ENCODE measurements at regions not wholly inside any gene's neighbourhood (a gene's known extent, or its start where the extent isn't known, plus 50 kb on each side); places are given as distances from the start of the nearest gene placed in this dataset.
"Not testable (repeated sequence)": the region's sequence is repeated elsewhere in the genome, so short reads cannot be mapped to it uniquely, and the experiment has no call there.

GRCh38 chr13:74273581-74273980, 139.4 kb upstream of the KLF12 start:
- intact Hi-C loops (cut with DNase I, micrococcal nuclease), result no loop called here
- ATAC-seq, result no peak
- no peak for DNase-seq

- intact Hi-C loops (cut with DNase I, micrococcal nuclease), result no loop called here
- DNase-seq (no peak), ATAC-seq (no peak)
Observed at GRCh38 chr13:74272826-74273225, 138.6 kb upstream of the KLF12 start.

GRCh38 chr13:74270018-74270417, 135.8 kb upstream of the KLF12 start:
- ATAC-seq (no peak), DNase-seq (no peak)
- intact Hi-C loops (cut with DNase I, micrococcal nuclease), result no loop called here

- intact Hi-C loops (cut with DNase I, micrococcal nuclease), result no loop called here
- DNase-seq, result no peak
- ATAC-seq, result no peak
Observed at GRCh38 chr13:74266861-74267260, 132.7 kb upstream of the KLF12 start.

GRCh38 chr13:74266309-74266708, 132.1 kb upstream of the KLF12 start:
- intact Hi-C loops (cut with DNase I, micrococcal nuclease), result no loop called here
- DNase-seq (no peak), ATAC-seq (no peak)

GRCh38 chr13:74264333-74264732, 130.1 kb upstream of the KLF12 start:
- ATAC-seq (no peak), DNase-seq (no peak)
- intact Hi-C loops (cut with DNase I, micrococcal nuclease), result no loop called here

- intact Hi-C loops (cut with DNase I, micrococcal nuclease); DNase-seq; ATAC-seq: not testable (repeated sequence)
Observed at GRCh38 chr13:74260420-74260819, 126.2 kb upstream of the KLF12 start.

- intact Hi-C loops (cut with DNase I, micrococcal nuclease), result no loop called here
- ATAC-seq (no peak), DNase-seq (no peak)
Observed at GRCh38 chr13:74259641-74260040, 125.4 kb upstream of the KLF12 start.

- intact Hi-C loops (cut with DNase I, micrococcal nuclease), result no loop called here
- ATAC-seq (no peak), DNase-seq (no peak)
Observed at GRCh38 chr13:74258961-74259360, 124.8 kb upstream of the KLF12 start.

- ATAC-seq, result no peak
- no peak for DNase-seq
- intact Hi-C loops (cut with DNase I, micrococcal nuclease), result no loop called here
Observed at GRCh38 chr13:74256969-74257368, 122.8 kb upstream of the KLF12 start.

GRCh38 chr13:74253161-74253560, 119.0 kb upstream of the KLF12 start:
- intact Hi-C loops (cut with DNase I, micrococcal nuclease), result no loop called here
- DNase-seq (no peak), ATAC-seq (no peak)

GRCh38 chr13:74251778-74252519, 117.7 kb upstream of the KLF12 start:
- DNase-seq (no peak), ATAC-seq (no peak)
- intact Hi-C loops (cut with DNase I, micrococcal nuclease), result no loop called here

GRCh38 chr13:74250738-74251190, 116.6 kb upstream of the KLF12 start:
- DNase-seq (no peak), ATAC-seq (no peak)
- intact Hi-C loops (cut with DNase I, micrococcal nuclease), result no loop called here

GRCh38 chr13:74248477-74248876, 114.3 kb upstream of the KLF12 start:
- ATAC-seq (peak; percentile 58), DNase-seq (no peak)
- intact Hi-C loops (cut with DNase I, micrococcal nuclease), result no loop called here

GRCh38 chr13:74246487-74246886, 112.3 kb upstream of the KLF12 start:
- DNase-seq (no peak), ATAC-seq (no peak)
- intact Hi-C loops (cut with DNase I, micrococcal nuclease), result no loop called here

- no peak for DNase-seq
- no peak for ATAC-seq
- intact Hi-C loops (cut with DNase I, micrococcal nuclease), result no loop called here
Observed at GRCh38 chr13:74243637-74244526, 109.7 kb upstream of the KLF12 start.

- intact Hi-C loops (cut with DNase I, micrococcal nuclease); DNase-seq; ATAC-seq: not testable (repeated sequence)
Observed at GRCh38 chr13:74241343-74241742, 107.1 kb upstream of the KLF12 start.

GRCh38 chr13:74230984-74231501, 96.8 kb upstream of the KLF12 start:
- no peak for ATAC-seq
- intact Hi-C loops (cut with DNase I, micrococcal nuclease), result no loop called here
- no peak for DNase-seq

- DNase-seq, result no peak
- intact Hi-C loops (cut with DNase I, micrococcal nuclease), result no loop called here
Observed at GRCh38 chr13:74229242-74229641, 95.0 kb upstream of the KLF12 start.

More at GRCh38 chr13:74229242-74229641, 95.0 kb upstream of the KLF12 start:
- peak; percentile 50 for ATAC-seq
